Adrenal gland (tissue), 9 donors: ENCODE measurements at regions not wholly inside any gene's neighbourhood (a gene's known extent, or its start where the extent isn't known, plus 50 kb on each side); places are given as distances from the start of the nearest gene placed in this dataset.

Experiments
- DNase-seq, 7 donors: peaks; one replicate each; pipeline ENCODE4 v3.0.0-alpha.2; 2019 to 2020
- H3K27ac ChIP-seq, 5 donors: fragments of 200-600 bp; sonication (generic) in 4 of 5; 1 replicate in 3 of 5; 2 replicates in 2 of 5; pipeline versions ENCODE4 v1.5.1 to v1.8.0; 2016 to 2020; ENCODE audit warnings: mild to moderate bottlenecking in 1 of 5
- H3K27me3 ChIP-seq: fragments of 200-600 bp; 2 replicates; pipeline ENCODE4 v1.8.0; 2021
- H3K36me3 ChIP-seq, 2 donors: fragments of 200-600 bp; replicated peaks in 1 of 2; 1 replicate in 1 of 2; 2 replicates in 1 of 2; pipeline versions ENCODE4 v1.5.1 to v1.8.0; 2018 to 2022
- H3K4me1 ChIP-seq, 2 donors: fragments of 200-600 bp; replicated peaks in 1 of 2; 1 replicate in 1 of 2; 2 replicates in 1 of 2; pipeline versions ENCODE4 v1.5.1 to v1.8.0; 2018 to 2021
- H3K4me3 ChIP-seq, 4 donors: fragments of 200-600 bp; sonication (generic) in 3 of 4; one replicate each; pipeline ENCODE4 v1.5.1; 2016 to 2018
- H3K9me3 ChIP-seq, 3 donors: fragments of 200-600 bp; sonication (generic) in 1 of 3; replicated peaks in 1 of 3; 1 replicate in 2 of 3; 2 replicates in 1 of 3; pipeline versions ENCODE4 v1.5.1 to v1.8.0; 2016 to 2021
- CTCF ChIP-seq, 6 experiments: fragments of 450-650 bp in 4 of 6; fragments of 200-600 bp in 2 of 6; sonication (generic) in 1 of 6; IDR thresholded peaks; 1 replicate in 5 of 6; 2 replicates in 1 of 6; pipeline versions ENCODE4 v1.5.1 to v1.8.0; 2016 to 2021; ENCODE audit warnings: antibody characterized with exemption in 6 of 6, mild to moderate bottlenecking in 2 of 6, moderate library complexity in 1 of 6
- POLR2A ChIP-seq, 2 donors: fragments of 450-650 bp; IDR thresholded peaks; one replicate each; pipeline ENCODE4 v1.6.1; 2017; ENCODE audit warnings: antibody characterized with exemption in 2 of 2, mild to moderate bottlenecking in 2 of 2, moderate library complexity in 1 of 2
- WGBS, 4 donors: extraction: QIAGEN DNeasy Blood & Tissue Kit in 2 of 4; methylation state at CpG; one replicate each; pipeline versions ENCODE4 v1.1.5 to v1.1.7; 2013 to 2017; 5-methylcytosine and 5-hydroxymethylcytosine counted together
- intact Hi-C, 2 donors: fragments of 100-400 bp; cut with DNase I; formaldehyde crosslinking; loops; one replicate each; pipeline versions ENCODE4 v1.14.1 to v1.15.0; 2022 to 2023
- donor health status: healthy with polysubstance abuse.
- donor health status: Bipolar disorder and iron deficiency.
- donor health status: DM: yes; HTN: yes; CAD: no.
- donor health status: DM: no; HTN: no; CAD: no.
- donor health status: DM: no; HTN: no; CAD: no.

GRCh38 chr3:152785051-152785450, 49.9 kb upstream of the P2RY1 start:
- Histone ChIP-seq H3K9me3 (no peaks in the 10 kb centered on the region), H3K4me1 (no peaks in the 10 kb centered on the region), H3K36me3 (no peaks in the 10 kb centered on the region), H3K4me3 (no peak overlapping the region), H3K27ac (no peak overlapping the region), H3K27me3 (no peaks in the 10 kb centered on the region)
- intact Hi-C loops: no loop called here
- DNase-seq: no peak
- TF ChIP-seq CTCF (IDR thresholded peaks at IDR 0.05) (no peak), POLR2A (IDR thresholded peaks at IDR 0.05) (no peak)
- WGBS, 4 donors: 73 to 80% (median 77%) methylated on average over 4 of the region's 4 CpGs
